ENCODE measurements at regions not wholly inside any gene's neighbourhood (a gene's known extent, or its start where the extent isn't known, plus 50 kb on each side); places are given as distances from the start of the nearest gene placed in this dataset.

- H3K9me3 ChIP-seq (ENCODE audit: low read length) = peaks cover 3% of the 10 kb centered on the region
- no peak overlapping the region for H3K27ac ChIP-seq (ENCODE audit: low read length)
- no peak overlapping the region for H2AFZ ChIP-seq (ENCODE audit: low read depth, low read length)
- no peak overlapping the region for H3K4me3 ChIP-seq (ENCODE audit: low read length)
- H3K4me2 ChIP-seq (ENCODE audit: low read length) = no peak overlapping the region
- no peaks in the 10 kb centered on the region for H4K20me1 ChIP-seq (ENCODE audit: insufficient read depth)
- no peaks in the 10 kb centered on the region for H3K79me2 ChIP-seq (replicated peaks; ENCODE audit: insufficient read depth, low read length)
- H3K27me3 ChIP-seq (ENCODE audit: insufficient read depth, low read depth, low read length) = no peaks in the 10 kb centered on the region
- no peaks in the 10 kb centered on the region for H3K9me2 ChIP-seq (ENCODE audit: insufficient read depth, low read length)
- TF ChIP-seq, protein P1, sequence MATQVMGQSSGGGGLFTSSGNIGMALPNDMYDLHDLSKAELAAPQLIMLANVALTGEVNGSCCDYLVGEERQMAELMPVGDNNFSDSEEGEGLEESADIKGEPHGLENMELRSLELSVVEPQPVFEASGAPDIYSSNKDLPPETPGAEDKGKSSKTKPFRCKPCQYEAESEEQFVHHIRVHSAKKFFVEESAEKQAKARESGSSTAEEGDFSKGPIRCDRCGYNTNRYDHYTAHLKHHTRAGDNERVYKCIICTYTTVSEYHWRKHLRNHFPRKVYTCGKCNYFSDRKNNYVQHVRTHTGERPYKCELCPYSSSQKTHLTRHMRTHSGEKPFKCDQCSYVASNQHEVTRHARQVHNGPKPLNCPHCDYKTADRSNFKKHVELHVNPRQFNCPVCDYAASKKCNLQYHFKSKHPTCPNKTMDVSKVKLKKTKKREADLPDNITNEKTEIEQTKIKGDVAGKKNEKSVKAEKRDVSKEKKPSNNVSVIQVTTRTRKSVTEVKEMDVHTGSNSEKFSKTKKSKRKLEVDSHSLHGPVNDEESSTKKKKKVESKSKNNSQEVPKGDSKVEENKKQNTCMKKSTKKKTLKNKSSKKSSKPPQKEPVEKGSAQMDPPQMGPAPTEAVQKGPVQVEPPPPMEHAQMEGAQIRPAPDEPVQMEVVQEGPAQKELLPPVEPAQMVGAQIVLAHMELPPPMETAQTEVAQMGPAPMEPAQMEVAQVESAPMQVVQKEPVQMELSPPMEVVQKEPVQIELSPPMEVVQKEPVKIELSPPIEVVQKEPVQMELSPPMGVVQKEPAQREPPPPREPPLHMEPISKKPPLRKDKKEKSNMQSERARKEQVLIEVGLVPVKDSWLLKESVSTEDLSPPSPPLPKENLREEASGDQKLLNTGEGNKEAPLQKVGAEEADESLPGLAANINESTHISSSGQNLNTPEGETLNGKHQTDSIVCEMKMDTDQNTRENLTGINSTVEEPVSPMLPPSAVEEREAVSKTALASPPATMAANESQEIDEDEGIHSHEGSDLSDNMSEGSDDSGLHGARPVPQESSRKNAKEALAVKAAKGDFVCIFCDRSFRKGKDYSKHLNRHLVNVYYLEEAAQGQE (IDR thresholded peaks at IDR 0.05; ENCODE audit: borderline replicate concordance) = no peak
- TF ChIP-seq POLR2AphosphoS5 (IDR thresholded peaks at IDR 0.05) (no peak), SMC3 (conservative IDR thresholded peaks at IDR 0.05; ENCODE audit: poor library complexity) (no peak), EP300 (conservative IDR thresholded peaks at IDR 0.05; ENCODE audit: poor library complexity, severe bottlenecking) (no peak), CTCF (IDR thresholded peaks at IDR 0.05; ENCODE audit: poor library complexity, severe bottlenecking) (no peak), MXI1 (conservative IDR thresholded peaks at IDR 0.05; ENCODE audit: poor library complexity, severe bottlenecking) (no peak), EZH2 (IDR thresholded peaks at IDR 0.05; ENCODE audit: borderline replicate concordance, insufficient read depth, low read length, poor library complexity, severe bottlenecking) (no peak), TAF1 (IDR thresholded peaks at IDR 0.05; ENCODE audit: low read depth) (no peak), RAD21 (conservative IDR thresholded peaks at IDR 0.05) (no peak)
- no peaks in the 10 kb centered on the region for H3K36me3 ChIP-seq (ENCODE audit: insufficient read depth, low read length)
- no peaks in the 10 kb centered on the region for H3F3A ChIP-seq (ENCODE audit: insufficient read depth, low read length, poor library complexity, severe bottlenecking)
- no peak overlapping the region for H3K9ac ChIP-seq (ENCODE audit: low read length)
Observed at GRCh38 chr14:84107835-84108343, 1422.1 kb upstream of the FLRT2 start.

DNA sequence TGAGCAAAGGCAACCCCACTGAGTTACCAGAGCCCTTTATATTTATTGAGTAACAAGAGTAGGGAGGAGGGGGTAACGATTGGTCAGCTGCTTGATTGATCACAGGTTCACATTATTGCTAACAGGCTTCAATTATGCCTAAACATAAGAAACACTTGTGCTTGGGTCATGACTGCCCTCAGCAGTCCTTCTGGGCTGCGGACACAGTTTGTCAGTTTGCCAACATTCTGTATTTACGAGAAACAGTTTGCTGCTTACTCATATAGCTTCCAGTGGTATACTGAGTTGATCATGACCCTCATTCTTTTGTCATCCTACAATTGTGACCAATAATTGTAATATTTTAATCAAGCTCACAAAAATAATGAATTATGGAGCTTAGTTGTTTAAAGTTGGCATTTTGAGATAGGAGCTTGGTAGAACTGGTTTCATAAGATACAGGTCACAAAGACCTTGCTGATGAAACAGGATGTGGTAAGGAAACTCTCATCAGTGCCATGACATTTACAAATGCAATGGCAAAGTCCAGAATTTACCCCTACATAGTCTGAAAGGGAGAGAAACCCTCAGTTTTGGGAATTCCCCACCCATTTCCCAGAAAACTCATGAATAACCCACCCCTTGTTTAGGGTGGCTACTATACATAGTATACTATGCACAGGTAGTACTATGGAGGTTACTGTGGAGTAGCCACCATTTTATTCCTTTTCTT lies 1421.0 kb upstream of the FLRT2 start:
- no peaks in the 10 kb centered on the region for H3K27me3 ChIP-seq (ENCODE audit: insufficient read depth, low read depth, low read length)
- H4K20me1 ChIP-seq (ENCODE audit: insufficient read depth) = no peaks in the 10 kb centered on the region
- H3K36me3 ChIP-seq (ENCODE audit: insufficient read depth, low read length) = no peaks in the 10 kb centered on the region
- no peaks in the 10 kb centered on the region for H3K9me2 ChIP-seq (ENCODE audit: insufficient read depth, low read length)
- H3K9ac ChIP-seq (ENCODE audit: low read length) = no peak overlapping the region
- no peak overlapping the region for H3K4me2 ChIP-seq (ENCODE audit: low read length)
- H2AFZ ChIP-seq (ENCODE audit: low read depth, low read length) = no peak overlapping the region
- H3K9me3 ChIP-seq (ENCODE audit: low read length) = peaks cover 1% of the 10 kb centered on the region
- no peaks in the 10 kb centered on the region for H3K79me2 ChIP-seq (replicated peaks; ENCODE audit: insufficient read depth, low read length)
- H3F3A ChIP-seq (ENCODE audit: insufficient read depth, low read length, poor library complexity, severe bottlenecking) = no peaks in the 10 kb centered on the region
- TF ChIP-seq SMC3 (conservative IDR thresholded peaks at IDR 0.05; ENCODE audit: poor library complexity) = no peak
- no peak for TF ChIP-seq MXI1 (conservative IDR thresholded peaks at IDR 0.05; ENCODE audit: poor library complexity, severe bottlenecking)
- TF ChIP-seq TAF1 (IDR thresholded peaks at IDR 0.05; ENCODE audit: low read depth) = no peak
- H3K4me3 ChIP-seq (ENCODE audit: low read length) = no peak overlapping the region
- H3K27ac ChIP-seq (ENCODE audit: low read length) = no peak overlapping the region
